ENCODE measurements at regions not wholly inside any gene's neighbourhood (a gene's known extent, or its start where the extent isn't known, plus 50 kb on each side); places are given as distances from the start of the nearest gene placed in this dataset.

GRCh38 chr2:51559026-51559425, 527.1 kb upstream of the NRXN1 start:
- no peak for FAIRE-seq

- no peak for FAIRE-seq
Observed at GRCh38 chr2:51553476-51553875, 521.5 kb upstream of the NRXN1 start.

GRCh38 chr2:51535763-51536162, 503.8 kb upstream of the NRXN1 start:
- no peak for FAIRE-seq

GRCh38 chr2:51534166-51534565, 502.2 kb upstream of the NRXN1 start:
- no peak for FAIRE-seq

- FAIRE-seq, result no peak
Observed at GRCh38 chr2:51528156-51528555, 496.2 kb upstream of the NRXN1 start.

- FAIRE-seq, result no peak
Observed at GRCh38 chr2:51526766-51527165, 494.8 kb upstream of the NRXN1 start.

- no peak for FAIRE-seq
Observed at GRCh38 chr2:51516667-51517066, 484.7 kb upstream of the NRXN1 start.

GRCh38 chr2:51511002-51511401, 479.1 kb upstream of the NRXN1 start:
- FAIRE-seq, result no peak

- FAIRE-seq, result no peak
Observed at GRCh38 chr2:51510303-51510702, 478.4 kb upstream of the NRXN1 start.

GRCh38 chr2:51505533-51505932, 473.6 kb upstream of the NRXN1 start:
- FAIRE-seq, result no peak

GRCh38 chr2:51490576-51491234, 458.8 kb upstream of the NRXN1 start:
- no peak for FAIRE-seq

- FAIRE-seq, result no peak
Observed at GRCh38 chr2:51484605-51485004, 452.7 kb upstream of the NRXN1 start.

GRCh38 chr2:51483720-51484119, 451.8 kb upstream of the NRXN1 start:
- FAIRE-seq, result no peak

GRCh38 chr2:51472783-51473182, 440.9 kb upstream of the NRXN1 start:
- FAIRE-seq, result no peak

- no peak for FAIRE-seq
Observed at GRCh38 chr2:51472300-51472699, 440.4 kb upstream of the NRXN1 start.

- no peak for FAIRE-seq
Observed at GRCh38 chr2:51469102-51469501, 437.2 kb upstream of the NRXN1 start.

- FAIRE-seq, result no peak
Observed at GRCh38 chr2:51465326-51465725, 433.4 kb upstream of the NRXN1 start.

GRCh38 chr2:51454177-51454576, 422.2 kb upstream of the NRXN1 start:
- no peak for FAIRE-seq

- no peak for FAIRE-seq
Observed at GRCh38 chr2:51448911-51449310, 417.0 kb upstream of the NRXN1 start.

GRCh38 chr2:51441786-51442185, 409.9 kb upstream of the NRXN1 start:
- no peak for FAIRE-seq

- no peak for FAIRE-seq
Observed at GRCh38 chr2:51424418-51424817, 392.5 kb upstream of the NRXN1 start.

GRCh38 chr2:51420511-51420910, 388.6 kb upstream of the NRXN1 start:
- no peak for FAIRE-seq

GRCh38 chr2:51413726-51414125, 381.8 kb upstream of the NRXN1 start:
- no peak for FAIRE-seq

- no peak for FAIRE-seq
Observed at GRCh38 chr2:51410331-51410730, 378.4 kb upstream of the NRXN1 start.

- FAIRE-seq, result no peak
Observed at GRCh38 chr2:51409920-51410319, 378.0 kb upstream of the NRXN1 start.
